Esophagus mucosa (tissue), 1 donor: ENCODE measurements at regions not wholly inside any gene's neighbourhood (a gene's known extent, or its start where the extent isn't known, plus 50 kb on each side); places are given as distances from the start of the nearest gene placed in this dataset.
"Not testable (repeated sequence)": the region's sequence is repeated elsewhere in the genome, so short reads cannot be mapped to it uniquely, and the experiment has no call there.

Source experiments
- ATAC-seq: fragments of 200-7000 bp; cut with Tn5 transposase; one replicate; pipeline ENCODE4 v1.9.1; 2020
- donor health status: DM: yes; HTN: yes; CAD: no.

- peak; percentile 70 for ATAC-seq
These were observed 218.9 kb upstream of the EDNRB start for GRCh38 chr13:78137404-78138142.

- no peak for ATAC-seq
These were observed 218.3 kb upstream of the EDNRB start for GRCh38 chr13:78136966-78137365.

- ATAC-seq, result no peak
These were observed 214.9 kb upstream of the EDNRB start for GRCh38 chr13:78133511-78133910.

- no peak for ATAC-seq
These were observed 213.2 kb upstream of the EDNRB start for GRCh38 chr13:78131811-78132210.

- no peak for ATAC-seq
These were observed 212.7 kb upstream of the EDNRB start for GRCh38 chr13:78131346-78131745.

- ATAC-seq, result no peak
These were observed 211.2 kb upstream of the EDNRB start for GRCh38 chr13:78129823-78130222.

GRCh38 chr13:78129359-78129758, 210.7 kb upstream of the EDNRB start:
- no peak for ATAC-seq

GRCh38 chr13:78121459-78122348, 203.1 kb upstream of the EDNRB start:
- ATAC-seq, result no peak

GRCh38 chr13:78121001-78121400, 202.4 kb upstream of the EDNRB start:
- ATAC-seq, result no peak

GRCh38 chr13:78120144-78120543, 201.5 kb upstream of the EDNRB start:
- ATAC-seq, result not testable (repeated sequence)

- ATAC-seq, result not testable (repeated sequence)
These were observed 198.4 kb upstream of the EDNRB start for GRCh38 chr13:78117070-78117469.

- ATAC-seq, result no peak
These were observed 187.0 kb upstream of the EDNRB start for GRCh38 chr13:78105656-78106055.

- no peak for ATAC-seq
These were observed 185.3 kb upstream of the EDNRB start for GRCh38 chr13:78103936-78104335.

GRCh38 chr13:78102741-78103140, 184.1 kb upstream of the EDNRB start:
- no peak for ATAC-seq

- peak; percentile 13 for ATAC-seq
These were observed 183.6 kb upstream of the EDNRB start for GRCh38 chr13:78102121-78102677.

- no peak for ATAC-seq
These were observed 181.9 kb upstream of the EDNRB start for GRCh38 chr13:78100486-78100885.

- no peak for ATAC-seq
These were observed 179.6 kb upstream of the EDNRB start for GRCh38 chr13:78098249-78098648.

GRCh38 chr13:78096221-78096620, 177.6 kb upstream of the EDNRB start:
- ATAC-seq, result no peak

- no peak for ATAC-seq
These were observed 169.5 kb upstream of the EDNRB start for GRCh38 chr13:78087966-78088678.

GRCh38 chr13:78085434-78086225, 167.0 kb upstream of the EDNRB start:
- ATAC-seq, result no peak

- ATAC-seq, result no peak
These were observed 165.8 kb upstream of the EDNRB start for GRCh38 chr13:78084401-78084800.

- no peak for ATAC-seq
These were observed 159.5 kb upstream of the EDNRB start for GRCh38 chr13:78078168-78078567.
